SHP77 treated with DMSO at 0.1 percent for 48 hours (cell line): ENCODE measurements at regions not wholly inside any gene's neighbourhood (a gene's known extent, or its start where the extent isn't known, plus 50 kb on each side); places are given as distances from the start of the nearest gene placed in this dataset.
"Not testable (repeated sequence)": the region's sequence is repeated elsewhere in the genome, so short reads cannot be mapped to it uniquely, and the experiment has no call there.

Experiments
- DNase-seq: peaks from one replicate; lab custom pipeline; 2025; lab: John Stamatoyannopoulos, UW

DNA sequence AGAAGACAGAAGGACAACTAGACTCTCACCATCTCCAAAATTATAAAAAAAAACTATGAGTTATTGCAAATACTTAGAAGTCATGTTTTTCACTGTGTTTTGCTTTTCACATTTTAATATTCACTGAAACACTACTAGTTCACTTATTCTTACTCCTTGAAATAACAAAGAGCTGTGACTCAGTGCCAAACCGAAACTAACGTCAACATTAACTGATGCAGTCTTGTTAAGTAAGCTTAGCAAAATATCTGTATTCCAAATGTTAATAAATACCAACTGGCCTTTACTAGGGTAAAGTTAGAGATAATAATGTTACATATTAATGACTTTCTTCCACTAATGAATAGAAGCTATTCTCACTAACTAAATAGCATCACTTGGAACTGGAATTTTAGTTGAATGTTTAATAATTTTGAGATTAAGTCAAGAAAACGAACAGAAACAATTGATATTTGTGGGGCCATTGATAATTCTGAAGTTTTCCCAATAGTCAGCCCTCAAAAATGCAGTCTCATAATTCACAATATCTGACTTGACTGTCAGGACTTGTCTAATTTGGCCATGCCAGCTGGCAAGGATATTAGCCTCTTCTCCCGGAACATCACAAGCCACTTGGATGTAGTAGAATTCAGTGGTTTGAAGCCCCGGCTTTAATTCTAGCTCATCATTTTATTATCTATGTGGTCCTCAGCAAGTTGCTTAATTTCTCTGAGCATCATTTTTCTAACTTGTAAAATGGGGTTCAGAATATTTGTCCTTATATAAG, 230.1 kb upstream of the DDI1 start:
- no peak for DNase-seq

DNA sequence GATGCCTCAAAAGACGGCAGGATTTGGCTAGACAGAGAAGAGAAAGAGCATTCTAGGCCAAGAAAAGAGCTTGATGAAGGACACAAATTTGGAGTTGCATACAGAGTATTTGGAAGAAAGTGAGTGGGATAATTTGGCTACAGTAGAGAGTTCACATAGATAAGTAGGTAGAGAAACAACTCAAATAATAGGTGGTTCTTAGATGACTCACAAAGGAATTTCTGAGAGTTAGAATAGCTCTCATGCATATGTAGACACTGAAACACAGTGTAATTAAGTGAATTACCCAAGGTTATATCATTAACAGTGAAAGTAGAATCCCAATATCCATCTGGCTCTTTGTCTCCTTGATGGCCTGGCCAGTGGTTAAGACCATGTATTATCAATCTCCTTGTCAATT, 228.6 kb upstream of the DDI1 start:
- DNase-seq: no peak

DNA sequence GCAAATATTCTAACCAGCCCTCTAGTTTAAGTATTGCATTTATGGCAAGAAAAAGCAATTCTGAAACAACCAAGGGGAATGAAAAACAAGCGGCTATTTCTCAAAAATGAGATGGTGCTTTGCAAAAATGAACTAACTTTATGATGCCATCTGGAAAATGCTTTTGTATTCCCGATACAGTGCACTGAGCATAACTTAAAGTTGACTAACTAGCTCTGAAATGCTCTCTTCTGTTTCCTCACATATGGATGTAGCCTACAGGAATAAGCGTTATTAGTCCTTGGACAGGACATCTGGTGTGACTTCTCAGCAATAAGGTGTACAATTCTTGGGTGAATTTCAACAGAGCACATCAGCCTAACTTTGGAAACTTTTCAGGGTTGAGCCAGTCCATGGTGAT, 228.2 kb upstream of the DDI1 start:
- DNase-seq: no peak

DNA sequence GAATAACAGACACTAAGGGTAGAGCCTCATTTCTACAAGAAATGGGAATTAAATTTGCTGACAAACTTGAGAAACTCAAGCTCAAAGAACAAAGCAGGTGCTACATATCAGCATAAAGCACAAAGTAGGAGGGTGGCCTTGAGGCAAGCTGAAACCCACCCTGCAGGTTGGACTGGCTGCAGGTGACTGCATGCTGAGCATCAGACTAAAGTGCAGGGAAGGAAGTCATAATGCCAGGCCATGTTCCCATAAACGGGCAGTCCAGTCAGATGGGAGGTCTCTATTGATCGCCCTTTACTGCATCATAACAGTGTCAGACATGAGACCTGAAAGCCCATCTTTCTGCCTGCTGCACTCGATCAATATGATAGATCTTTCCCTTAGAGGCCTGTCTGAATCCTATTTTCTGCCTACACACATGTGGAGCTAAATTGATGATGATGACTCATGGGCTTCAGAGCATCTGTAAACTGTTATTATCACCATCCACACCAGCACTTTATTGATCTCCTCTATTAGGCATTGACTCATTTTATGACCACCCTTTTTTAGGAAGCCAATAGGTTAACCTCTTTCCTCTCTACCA, 224.5 kb upstream of the DDI1 start:
- DNase-seq: no peak

DNA sequence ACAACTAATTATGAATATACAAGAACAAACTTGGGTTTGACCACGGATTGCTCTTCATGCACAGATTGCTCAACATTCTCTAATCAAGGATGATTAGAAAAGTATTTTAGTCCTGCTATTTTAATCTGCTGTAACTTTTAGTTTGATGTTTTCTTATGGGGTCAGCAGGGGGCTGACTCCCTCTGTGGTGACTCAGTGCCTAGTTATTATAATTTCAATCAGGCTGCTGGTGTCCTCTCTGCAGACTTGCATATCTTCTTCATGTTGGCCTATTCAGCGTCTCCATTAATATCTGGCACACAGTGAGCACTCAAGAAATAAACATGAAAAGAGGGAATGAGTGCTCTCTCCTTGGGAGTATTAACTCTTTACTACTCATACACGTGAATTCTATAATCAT, 223.8 kb upstream of the DDI1 start:
- no peak for DNase-seq

DNA sequence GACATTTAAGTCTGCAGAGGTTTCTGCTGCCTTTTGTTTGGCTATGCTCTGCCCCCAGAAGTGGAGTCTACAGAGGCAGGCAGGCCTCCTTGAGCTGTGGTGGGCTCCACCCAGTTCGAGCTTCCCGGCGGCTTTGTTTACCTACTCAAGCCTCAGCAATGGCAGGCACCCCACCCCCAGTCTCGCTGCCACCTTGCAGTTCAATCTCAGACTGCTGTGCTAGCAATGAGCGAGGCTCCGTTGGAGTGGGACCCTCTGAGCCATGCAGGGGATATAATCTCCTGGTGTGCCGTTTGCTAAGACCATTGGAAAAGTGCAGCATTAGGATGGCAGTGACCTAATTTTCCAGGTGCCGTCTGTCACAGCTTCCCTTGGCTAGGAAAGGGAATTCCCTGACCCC, 216.1 kb upstream of the DDI1 start:
- DNase-seq: not testable (repeated sequence)

DNA sequence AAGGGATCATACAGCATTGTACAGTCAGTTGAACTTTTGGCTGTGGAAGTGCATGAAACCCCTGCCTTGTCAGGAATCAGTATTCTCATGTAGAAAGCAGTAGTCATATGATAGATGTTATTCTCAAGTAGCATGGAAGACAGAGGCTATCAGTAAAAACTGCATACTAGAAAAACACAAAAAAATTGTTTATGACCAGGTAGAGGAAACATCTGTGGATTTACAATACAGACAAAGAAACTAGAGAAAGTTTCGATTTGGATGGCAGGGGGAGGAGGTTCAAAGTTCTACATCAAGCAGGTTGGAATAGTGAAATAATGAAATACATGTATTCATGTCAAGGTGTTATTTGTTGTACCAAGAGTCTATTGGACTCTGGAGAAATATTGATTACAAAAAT, 212.3 kb upstream of the DDI1 start:
- no peak for DNase-seq

DNA sequence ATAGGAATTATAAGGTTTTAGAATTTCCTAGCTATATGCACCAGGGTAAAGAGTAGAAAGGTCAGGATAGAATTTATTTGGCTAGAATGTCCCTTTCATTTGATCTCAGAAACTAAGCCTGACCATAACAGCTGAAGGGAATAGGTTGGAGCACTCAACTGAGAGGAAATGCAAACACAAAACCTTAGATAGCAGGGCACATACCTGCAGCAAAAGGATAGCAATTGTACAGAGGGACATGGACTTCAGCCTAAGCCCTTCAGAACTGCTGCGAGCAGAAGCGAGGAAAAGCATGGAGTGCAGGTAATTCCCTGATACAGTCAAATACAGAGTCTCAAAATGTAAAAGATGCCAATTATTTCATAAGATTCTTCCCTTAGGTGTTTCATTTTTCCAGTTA, 211.0 kb upstream of the DDI1 start:
- DNase-seq: no peak

DNA sequence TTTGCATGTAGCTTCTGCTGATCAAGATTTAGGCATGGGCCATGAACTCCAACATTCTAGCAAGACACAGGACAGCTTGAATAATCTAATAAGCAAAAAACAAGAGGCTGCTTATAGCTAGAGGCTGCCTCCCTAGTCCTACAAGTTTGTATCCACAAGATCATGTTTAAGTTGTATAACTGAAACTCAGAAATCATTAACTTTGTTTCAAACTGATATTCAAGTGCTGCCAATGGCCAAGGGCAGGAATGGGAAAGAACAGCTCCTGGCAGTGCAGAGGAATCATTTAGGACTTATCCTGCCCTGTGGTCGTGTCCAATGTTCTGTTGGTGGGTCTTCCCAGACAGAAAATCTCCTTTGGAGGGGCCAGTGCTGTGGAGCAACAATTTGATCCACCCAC, 209.6 kb upstream of the DDI1 start:
- no peak for DNase-seq

DNA sequence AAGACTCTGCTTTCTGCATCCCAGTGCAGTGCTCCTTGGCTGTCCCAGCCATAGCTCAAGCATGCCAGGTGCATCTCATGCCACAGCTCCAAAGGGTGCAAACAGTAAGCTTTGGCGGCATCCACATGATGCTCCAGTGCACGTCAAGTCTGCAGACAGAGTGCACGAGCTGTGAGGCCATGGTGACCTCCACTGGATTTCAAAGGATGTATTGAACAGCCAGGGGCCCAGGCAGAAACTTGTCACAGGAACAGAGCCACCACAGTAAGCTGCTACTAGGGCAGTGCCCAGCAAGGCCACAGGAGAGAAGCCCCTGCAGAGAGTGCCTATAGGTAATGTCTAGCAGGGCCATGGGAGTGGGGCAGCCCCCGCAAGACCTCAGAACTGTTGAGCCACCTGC, 206.8 kb upstream of the DDI1 start:
- no peak for DNase-seq

DNA sequence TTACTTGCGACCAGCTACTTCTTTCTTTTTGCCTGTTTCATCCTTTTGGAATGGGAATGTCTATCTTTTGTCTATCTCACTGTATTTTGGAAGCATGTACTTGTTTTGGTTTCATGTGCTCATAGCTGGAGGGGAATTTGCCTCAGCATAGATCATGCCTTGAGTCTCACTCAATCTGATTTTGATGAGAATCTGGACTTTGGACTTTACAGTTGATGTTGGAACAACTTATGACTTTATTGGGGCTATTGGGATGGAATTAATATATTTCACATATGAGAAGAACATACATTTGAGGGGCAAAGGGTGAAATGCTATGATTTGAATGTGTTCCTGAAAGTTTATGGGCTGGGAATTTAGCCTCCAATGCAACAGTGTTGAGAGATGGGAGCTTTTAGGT, 206.2 kb upstream of the DDI1 start:
- no peak for DNase-seq

DNA sequence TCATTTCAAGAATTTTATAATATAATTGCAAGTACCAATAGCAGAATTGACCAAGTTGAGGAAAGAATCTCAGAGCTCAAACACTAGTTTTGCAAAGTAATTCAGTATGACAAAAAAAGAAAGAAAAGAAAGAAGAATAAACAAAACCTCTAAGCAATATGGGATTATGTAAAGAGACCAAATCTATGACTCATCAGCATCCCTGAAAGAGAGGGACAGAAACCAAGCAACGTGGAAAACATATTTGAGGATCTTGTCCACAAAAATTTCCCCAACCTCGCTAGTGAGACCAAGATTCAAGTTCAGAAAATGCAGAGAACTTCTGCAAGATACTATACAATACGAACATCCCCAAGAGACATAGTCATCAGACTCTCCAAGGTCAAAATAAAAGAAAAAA, 203.7 kb upstream of the DDI1 start:
- DNase-seq: no peak

DNA sequence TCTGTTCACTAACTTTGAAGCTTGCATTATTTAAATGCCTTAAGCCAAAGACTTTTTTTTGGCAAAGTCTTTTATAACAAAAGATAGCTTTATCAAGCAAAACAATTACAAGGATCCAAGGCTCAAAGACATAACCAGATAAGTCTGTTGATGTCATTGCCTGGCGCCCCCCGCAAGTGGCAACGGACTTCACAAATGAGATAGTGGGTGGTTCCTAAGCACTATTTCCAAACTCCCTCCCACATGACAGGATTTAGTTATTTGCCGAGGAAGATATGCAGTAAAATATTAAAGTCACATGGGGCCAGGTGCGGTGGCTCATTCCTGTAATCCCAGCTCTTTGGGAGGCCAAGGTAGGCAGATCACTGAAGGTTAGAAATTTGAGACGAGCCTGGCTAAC, 194.2 kb upstream of the DDI1 start:
- no peak for DNase-seq

DNA sequence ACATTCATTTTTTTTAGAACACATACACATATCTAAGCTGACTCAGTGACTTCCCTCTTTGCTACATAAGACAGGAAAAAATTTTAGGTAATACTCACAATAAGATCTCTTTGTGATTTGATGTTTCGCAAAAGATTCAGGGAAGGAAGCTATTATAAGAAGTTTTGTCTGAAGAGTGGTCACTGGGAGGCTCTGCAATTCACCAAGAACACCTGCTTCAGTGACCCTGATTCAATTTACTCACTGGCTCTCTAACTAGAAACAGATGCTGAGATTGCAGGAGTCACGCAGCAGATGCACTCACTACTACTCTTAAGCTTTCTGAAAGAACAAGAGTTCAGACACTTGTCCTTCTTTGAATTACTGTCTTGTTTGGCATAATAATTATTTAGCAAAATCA, 193.6 kb upstream of the DDI1 start:
- DNase-seq: peak; percentile 1

DNA sequence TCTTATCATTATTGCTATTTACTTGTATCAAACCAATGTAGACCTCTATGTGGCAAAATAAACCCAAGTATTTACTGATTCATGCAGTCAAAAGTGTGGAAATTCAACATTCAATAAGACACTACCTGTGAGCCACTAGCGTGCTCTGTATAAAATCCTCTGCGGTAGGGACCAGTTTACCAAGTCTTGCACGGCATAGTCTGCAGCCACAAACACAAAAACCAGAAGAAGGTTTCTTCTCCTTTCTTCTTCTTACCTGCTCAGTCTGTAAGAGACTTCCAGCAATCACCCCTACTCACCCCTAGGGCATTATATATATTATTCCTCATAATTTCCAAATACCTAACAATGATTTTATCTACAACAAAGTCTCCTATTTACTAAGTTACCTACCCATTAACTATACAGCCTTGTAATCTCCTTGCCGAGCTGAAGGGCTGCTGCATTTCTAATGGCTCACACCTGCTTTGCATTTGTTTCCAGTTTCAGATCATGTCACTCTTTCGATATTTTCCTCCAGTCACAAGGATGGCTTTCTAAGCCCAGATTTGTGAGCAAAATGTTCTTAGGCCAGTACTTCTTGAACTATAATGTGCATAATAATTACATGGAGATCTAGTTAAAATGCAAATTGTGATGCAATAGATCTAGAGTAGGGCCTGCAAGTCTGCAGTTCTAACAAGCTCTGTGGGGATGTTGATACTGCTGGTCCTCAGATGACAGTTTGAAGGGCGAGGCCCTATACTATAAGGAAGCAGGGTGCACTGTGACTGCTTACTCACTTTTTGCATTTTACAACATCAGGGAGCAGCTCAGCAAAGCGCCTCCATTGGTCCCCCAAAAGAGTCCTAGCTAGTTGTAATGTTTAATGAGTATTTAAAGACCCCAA, 191.9 kb upstream of the DDI1 start:
- DNase-seq: no peak

DNA sequence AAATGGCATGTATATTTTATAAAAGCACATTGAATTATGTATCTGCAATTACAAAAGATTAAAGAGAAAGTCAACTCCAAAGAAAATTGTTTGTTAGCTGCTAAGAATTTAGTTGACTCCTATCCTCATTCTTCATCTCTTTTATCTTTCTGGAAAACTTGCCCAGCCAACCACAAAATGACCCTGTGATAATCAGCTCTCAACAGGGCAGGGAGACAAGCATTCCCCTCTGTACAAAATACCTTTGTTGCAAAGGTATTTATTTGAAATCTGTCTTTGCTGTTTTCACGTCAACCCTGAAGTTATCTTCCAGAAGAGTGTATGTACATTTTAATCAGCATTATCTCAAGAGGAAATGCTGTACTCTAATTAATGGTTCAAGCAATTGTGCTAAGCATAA, 191.1 kb upstream of the DDI1 start:
- no peak for DNase-seq

DNA sequence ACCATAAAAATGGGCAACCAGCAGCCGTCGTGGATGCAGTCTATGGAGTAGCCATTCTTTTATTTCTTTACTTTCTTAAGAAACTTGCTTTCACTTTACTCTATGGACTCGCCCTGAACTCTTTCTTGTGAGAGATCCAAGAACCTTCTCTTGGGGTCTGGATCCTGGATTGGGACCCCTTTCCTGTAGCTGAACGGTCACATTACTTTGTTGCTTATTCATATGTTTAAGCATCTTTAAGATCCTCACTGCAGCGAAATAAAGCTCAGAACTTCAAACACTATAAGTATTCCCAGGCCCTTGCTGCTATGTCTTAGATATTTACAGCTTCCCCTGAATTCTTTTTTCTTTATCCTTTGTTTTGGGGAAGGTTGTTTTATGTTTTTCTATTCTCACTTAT, 187.8 kb upstream of the DDI1 start:
- no peak for DNase-seq

DNA sequence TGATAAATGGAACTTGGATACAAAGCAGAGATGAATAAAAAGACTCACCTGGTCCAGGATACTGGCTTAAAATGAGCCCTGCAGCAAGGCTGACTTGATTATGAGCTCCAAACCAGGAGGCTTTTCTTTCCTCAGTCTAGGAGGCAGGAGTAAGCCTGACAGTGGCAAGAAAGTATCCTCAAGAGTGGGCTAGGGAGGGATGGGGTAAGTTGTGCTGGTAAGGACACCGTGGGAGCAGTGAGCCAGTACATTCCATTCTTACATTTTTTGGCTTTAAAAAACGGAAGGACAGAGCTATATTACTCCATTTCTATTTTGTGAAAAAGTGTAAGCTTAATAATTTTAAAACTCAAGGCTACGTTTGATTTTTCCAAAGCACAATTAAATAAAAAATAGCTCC, 187.1 kb upstream of the DDI1 start:
- DNase-seq: no peak

DNA sequence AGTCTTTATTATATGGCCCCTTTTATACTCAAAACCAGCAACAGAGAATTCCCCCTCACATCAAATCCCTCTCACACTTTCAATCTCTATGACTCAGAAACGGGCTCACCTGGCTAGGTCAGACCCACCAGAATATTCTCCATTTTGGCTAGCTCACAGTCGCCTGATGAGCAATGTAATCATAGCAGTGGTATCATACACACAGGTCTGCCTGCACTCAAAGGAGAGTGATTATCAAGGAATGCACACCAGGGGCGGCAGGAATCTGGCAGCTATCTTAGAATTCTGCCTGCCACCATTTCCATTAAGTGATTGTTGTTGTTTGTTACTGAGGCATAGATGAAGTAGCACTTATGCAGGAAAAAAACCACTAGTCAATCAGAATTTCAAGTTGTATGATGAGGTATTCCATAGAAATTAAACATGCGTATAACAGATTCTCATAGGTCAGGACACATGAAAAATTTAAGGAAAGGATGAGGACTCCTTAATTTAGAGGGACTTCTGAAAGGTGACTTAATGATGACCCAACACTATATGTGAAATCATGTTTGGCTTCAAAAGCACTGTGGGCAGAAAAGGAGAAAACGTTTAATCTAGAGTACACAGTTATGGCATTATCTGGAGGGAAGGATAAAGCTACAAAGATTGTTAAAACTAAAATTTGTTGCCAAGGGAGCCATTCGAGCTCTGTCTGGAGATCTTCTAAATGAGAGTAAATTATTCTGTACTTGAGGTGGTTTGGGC, 185.8 kb upstream of the DDI1 start:
- no peak for DNase-seq

DNA sequence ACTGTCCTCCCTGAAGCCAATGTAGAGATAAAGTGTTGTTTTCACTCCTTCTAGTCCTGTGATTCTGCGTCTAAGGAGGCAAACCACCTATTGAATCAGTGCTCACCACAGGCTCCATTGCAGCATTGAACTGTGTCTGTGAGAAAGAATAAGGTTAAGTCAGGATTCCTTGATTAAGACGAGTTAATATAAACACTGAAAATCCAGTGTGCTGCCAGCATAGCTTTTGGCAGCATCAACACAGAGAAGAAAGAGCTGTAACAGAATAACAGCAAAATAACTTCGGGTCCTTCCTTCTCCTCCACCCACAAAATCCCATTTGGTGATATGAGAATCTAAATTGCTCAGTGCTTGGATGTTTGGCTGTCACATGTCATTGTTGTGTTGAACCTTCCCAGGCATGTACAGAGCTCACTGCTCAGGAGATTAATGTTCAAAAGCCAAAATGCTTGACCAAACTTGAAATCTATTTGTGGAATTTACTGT, 185.2 kb upstream of the DDI1 start:
- no peak for DNase-seq
